HG03342 (cell line): ENCODE measurements at regions not wholly inside any gene's neighbourhood (a gene's known extent, or its start where the extent isn't known, plus 50 kb on each side); places are given as distances from the start of the nearest gene placed in this dataset.

Source experiments
- ATAC-seq: cut with Tn5 transposase; IDR thresholded peaks from one replicate; pipeline ENCODE4 v1.9.1; 2021; ENCODE audit warnings: mild to moderate bottlenecking, moderate library complexity; ENCODE audit not compliant: unreplicated experiment

DNA sequence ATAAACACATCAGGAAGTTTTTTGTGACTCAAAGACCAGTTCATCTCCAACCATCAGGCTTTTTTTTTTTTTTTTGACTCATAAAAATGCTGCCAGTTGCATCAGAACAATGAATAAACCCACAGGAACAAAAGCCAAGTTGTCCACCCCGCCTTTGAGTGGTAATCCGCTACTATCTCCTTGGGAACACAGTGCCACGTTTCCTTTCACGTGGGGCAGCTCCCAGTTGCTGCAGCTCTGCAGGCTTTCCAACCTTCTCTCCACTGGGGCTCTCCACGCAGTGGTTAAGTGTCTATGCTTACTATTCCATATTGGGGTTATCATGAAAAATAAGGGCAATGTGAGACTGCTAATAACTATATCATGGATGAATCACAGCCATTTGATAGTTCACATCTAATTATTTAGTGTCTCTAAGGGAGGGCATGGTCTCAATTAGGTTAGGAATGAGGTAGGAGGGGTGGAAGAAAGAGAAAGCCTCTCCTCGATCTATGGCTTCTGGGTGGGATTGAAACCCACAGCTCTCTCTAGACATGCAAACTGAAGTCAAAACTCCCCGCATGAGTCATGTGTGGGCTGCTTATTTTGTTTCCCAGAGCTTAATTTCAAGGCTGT, 55.8 kb upstream of the ACTBL2 start:
- no peak for ATAC-seq

DNA sequence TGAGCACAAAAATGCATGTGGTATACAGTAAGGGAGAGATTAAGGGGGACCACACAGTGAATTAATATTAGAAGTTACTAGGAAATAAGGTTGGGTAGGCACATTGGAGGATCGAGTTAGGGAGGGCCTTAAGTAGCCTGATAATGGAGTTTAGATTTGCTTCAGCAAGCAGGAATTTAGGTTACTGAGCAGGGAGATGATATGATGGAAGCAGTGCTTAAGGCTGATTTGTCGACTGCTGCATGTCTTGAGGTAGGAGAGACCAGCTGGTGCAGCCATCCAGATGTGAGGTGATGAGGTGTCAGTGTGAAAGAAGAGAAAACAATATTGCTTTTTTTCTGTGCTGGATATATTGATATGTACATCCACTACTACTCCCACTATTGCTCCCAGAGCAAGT, 55.2 kb upstream of the ACTBL2 start:
- ATAC-seq = no peak

DNA sequence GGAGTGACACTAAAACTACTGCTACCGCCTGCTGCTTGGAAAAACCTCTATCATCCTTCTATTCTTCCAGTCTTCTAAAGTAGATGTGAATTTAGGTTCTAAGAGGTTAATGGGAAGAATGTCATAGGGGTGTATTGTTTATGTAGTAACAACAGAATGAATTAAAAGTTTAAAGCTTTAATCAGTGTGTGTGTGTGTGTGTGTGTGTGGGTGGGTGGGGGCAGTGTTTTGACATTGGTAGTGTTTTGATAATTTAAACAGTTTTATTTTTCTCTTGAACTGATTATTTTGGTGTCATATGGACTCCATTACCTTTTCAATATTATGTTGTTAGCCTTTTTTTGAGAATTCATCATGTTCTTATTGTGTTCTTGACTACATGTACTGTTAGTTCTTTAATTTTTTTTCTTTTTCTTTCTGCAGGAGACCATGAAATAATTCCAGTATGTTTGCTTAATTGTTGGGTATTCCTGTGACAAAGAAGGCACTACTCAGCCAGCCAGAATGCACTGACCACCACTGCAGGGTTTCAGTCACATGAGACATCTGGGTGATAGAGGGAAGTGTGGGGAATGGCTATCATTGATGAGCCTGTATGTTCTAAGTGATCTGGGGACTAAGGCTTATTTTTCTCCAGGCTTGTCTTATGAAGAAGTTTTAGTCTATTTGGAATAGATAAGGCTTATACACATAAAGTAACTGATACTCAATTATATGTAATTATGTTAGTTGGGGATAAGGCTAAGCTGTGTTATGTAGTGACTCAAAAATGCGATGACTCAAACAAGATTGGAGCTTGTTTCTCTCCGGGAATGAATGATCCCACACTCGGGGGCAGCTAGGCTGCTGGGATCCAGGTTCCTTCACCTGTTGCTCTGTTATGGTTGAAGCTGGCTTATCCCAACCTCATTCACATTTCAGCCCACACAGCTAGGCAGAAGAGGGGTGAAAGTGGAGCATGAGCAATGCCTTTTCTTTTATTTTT, 50.2 kb upstream of the ACTBL2 start:
- ATAC-seq = no peak
